Activated naive CD8-positive, alpha-beta T cell treated with anti-CD3 and anti-CD28 coated beads, Interleukin-2, amount 10 ng/mL, durations not matched to agents 7 days and 5 days (primary cell): ENCODE measurements at regions not wholly inside any gene's neighbourhood (a gene's known extent, or its start where the extent isn't known, plus 50 kb on each side); places are given as distances from the start of the nearest gene placed in this dataset.

Experiments used
- ATAC-seq: fragments of 150-1000 bp; cut with Tn5 transposase; one replicate; pipeline ENCODE4 v1.10.0; 2021; ENCODE audit warnings: low read depth, moderate library complexity
- POLR2A ChIA-PET: fragments of 350-600 bp; sonication (Branson Sonifier 250); formaldehyde crosslinking; loops from one replicate; lab custom pipeline; 2021; ENCODE audit warnings: antibody characterized with exemption; lab: Charles Lee
- DNase-seq: peaks from one replicate; pipeline ENCODE4 v3.0.0; 2021
- H3K27ac Mint-ChIP-seq: one replicate; pipeline ENCODE4 v1.8.0; 2022; ENCODE audit warnings: mild to moderate bottlenecking, mixed read lengths
- H3K27me3 Mint-ChIP-seq: one replicate; pipeline ENCODE4 v1.8.0; 2022; ENCODE audit warnings: mild to moderate bottlenecking, moderate library complexity, mixed read lengths
- H3K36me3 Mint-ChIP-seq: one replicate; pipeline ENCODE4 v1.8.0; 2021; ENCODE audit warnings: mild to moderate bottlenecking, mixed read lengths
- H3K4me1 Mint-ChIP-seq: one replicate; pipeline ENCODE4 v1.8.0; 2021; ENCODE audit warnings: mixed read lengths
- H3K4me3 Mint-ChIP-seq: one replicate; pipeline ENCODE4 v1.8.0; 2022; ENCODE audit warnings: mild to moderate bottlenecking, moderate library complexity, mixed read lengths
- H3K9me3 Mint-ChIP-seq: one replicate; pipeline ENCODE4 v1.8.0; 2021; ENCODE audit warnings: mixed read lengths

- peak; percentile 97 for ATAC-seq
- Mint-ChIP-seq H3K27me3 (peaks cover 15% of the 10 kb centered on the region), H3K4me3 (peak overlapping the region; percentile 26), H3K9me3 (no peaks in the 10 kb centered on the region), H3K27ac (no peak overlapping the region), H3K4me1 (peaks cover 4% of the 10 kb centered on the region), H3K36me3 (no peaks in the 10 kb centered on the region)
- POLR2A ChIA-PET, result interaction anchor here (0.9 kb wide), 1 partner anchor 622 kb away, joined by 3 read pairs; no protein-coding TSS in a partner anchor
- DNase-seq, result peak; percentile 83
Observed at GRCh38 chr10:44310762-44311562, 73.9 kb downstream of the CXCL12 start.

DNA sequence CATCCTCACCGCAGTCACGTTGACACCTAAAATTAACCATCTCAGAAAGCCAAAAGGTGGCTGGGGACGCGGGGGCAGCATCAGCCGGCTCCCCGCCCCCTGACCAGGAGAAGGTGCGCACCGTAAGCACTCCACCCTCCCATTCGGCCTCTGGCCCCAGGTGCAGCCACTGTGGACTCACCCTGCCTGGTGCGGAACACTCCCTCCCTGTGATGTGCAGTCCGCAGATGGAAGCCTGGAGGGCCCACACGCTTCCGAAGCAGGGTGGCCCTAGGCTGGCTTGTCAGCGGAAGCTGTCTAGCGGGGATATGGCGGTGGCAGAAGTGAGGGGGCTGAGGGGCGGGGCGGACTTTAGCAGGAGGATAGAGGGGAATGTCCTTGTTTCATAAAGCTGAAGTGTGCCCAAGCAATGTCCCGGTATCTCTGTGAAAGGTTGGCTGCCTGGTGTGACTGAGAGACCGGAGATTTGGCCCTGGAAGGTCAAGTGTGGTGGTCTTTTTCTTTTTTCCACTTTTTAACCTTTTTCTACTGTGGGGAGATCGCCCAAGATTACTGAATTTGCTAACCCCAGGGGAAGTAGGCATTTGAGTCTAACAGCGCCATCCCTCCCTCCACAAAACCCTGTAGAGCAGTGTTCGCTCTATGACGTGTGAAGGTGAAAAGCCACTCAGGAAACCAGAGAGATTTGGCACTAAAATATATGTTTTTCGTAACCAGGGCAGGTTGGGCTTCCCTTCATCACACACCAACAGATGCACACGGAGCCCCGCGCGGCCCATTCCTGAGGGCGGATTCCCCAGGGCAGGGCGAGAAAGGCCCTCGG lies 74.7 kb downstream of the CXCL12 start:
- no peaks in the 10 kb centered on the region for H3K9me3 Mint-ChIP-seq
- no peaks in the 10 kb centered on the region for H3K36me3 Mint-ChIP-seq
- peaks cover 15% of the 10 kb centered on the region for H3K27me3 Mint-ChIP-seq
- DNase-seq, result no peak
- H3K27ac Mint-ChIP-seq, result no peak overlapping the region
- peaks cover 4% of the 10 kb centered on the region for H3K4me1 Mint-ChIP-seq
- POLR2A ChIA-PET, result no interaction called here
- ATAC-seq, result no peak
- H3K4me3 Mint-ChIP-seq, result peak overlapping the region; percentile 26

- no peaks in the 10 kb centered on the region for H3K36me3 Mint-ChIP-seq
- H3K4me1 Mint-ChIP-seq, result peaks cover 4% of the 10 kb centered on the region
- H3K4me3 Mint-ChIP-seq, result no peak overlapping the region
- ATAC-seq (no peak), DNase-seq (no peak)
- no peak overlapping the region for H3K27ac Mint-ChIP-seq
- POLR2A ChIA-PET, result no interaction called here
- no peaks in the 10 kb centered on the region for H3K9me3 Mint-ChIP-seq
- H3K27me3 Mint-ChIP-seq, result peaks cover 15% of the 10 kb centered on the region
Observed at GRCh38 chr10:44309361-44309760, 75.5 kb downstream of the CXCL12 start.

GRCh38 chr10:44308935-44309334 lies 76.0 kb downstream of the CXCL12 start:
- peaks cover 15% of the 10 kb centered on the region for H3K27me3 Mint-ChIP-seq
- POLR2A ChIA-PET, result no interaction called here
- H3K36me3 Mint-ChIP-seq, result no peaks in the 10 kb centered on the region
- no peak overlapping the region for H3K27ac Mint-ChIP-seq
- H3K4me3 Mint-ChIP-seq, result no peak overlapping the region
- H3K4me1 Mint-ChIP-seq, result peaks cover 4% of the 10 kb centered on the region
- DNase-seq (no peak), ATAC-seq (no peak)
- peaks cover 1% of the 10 kb centered on the region for H3K9me3 Mint-ChIP-seq

DNA sequence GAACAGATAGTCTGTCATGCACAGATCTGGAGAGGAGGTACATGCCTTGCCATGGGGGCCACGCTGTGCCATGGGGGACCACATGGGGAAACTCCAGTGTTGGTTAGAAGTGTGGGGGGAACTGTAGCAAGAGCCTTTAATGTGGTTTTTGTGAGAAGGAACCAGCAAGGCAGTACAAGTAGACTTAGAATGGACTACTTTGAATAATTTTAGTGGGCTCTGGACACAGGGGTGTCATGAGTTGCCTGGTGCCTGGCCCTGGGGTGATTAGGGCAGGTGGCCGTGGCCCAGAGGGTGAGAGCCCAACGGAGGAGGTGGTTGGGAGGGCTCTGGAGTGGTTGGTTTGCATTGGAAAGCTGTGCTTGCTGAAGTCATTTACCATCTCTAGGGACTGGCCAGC lies 77.2 kb downstream of the CXCL12 start:
- H3K9me3 Mint-ChIP-seq, result peaks cover 1% of the 10 kb centered on the region
- H3K27me3 Mint-ChIP-seq, result peaks cover 15% of the 10 kb centered on the region
- ATAC-seq (no peak), DNase-seq (no peak)
- H3K4me3 Mint-ChIP-seq, result no peak overlapping the region
- H3K36me3 Mint-ChIP-seq, result no peaks in the 10 kb centered on the region
- POLR2A ChIA-PET, result no interaction called here
- H3K27ac Mint-ChIP-seq, result no peak overlapping the region
- peaks cover 4% of the 10 kb centered on the region for H3K4me1 Mint-ChIP-seq

GRCh38 chr10:44306762-44307161 lies 78.1 kb downstream of the CXCL12 start:
- POLR2A ChIA-PET, result no interaction called here
- Mint-ChIP-seq H3K36me3 (no peaks in the 10 kb centered on the region), H3K27me3 (peaks cover 15% of the 10 kb centered on the region), H3K9me3 (peaks cover 1% of the 10 kb centered on the region), H3K4me3 (no peak overlapping the region), H3K4me1 (peaks cover 4% of the 10 kb centered on the region), H3K27ac (no peak overlapping the region)
- no peak for ATAC-seq
- no peak for DNase-seq

- peaks cover 1% of the 10 kb centered on the region for H3K9me3 Mint-ChIP-seq
- peaks cover 3% of the 10 kb centered on the region for H3K4me1 Mint-ChIP-seq
- no peaks in the 10 kb centered on the region for H3K36me3 Mint-ChIP-seq
- no peak for ATAC-seq
- H3K27ac Mint-ChIP-seq, result no peak overlapping the region
- H3K4me3 Mint-ChIP-seq, result no peak overlapping the region
- H3K27me3 Mint-ChIP-seq, result peaks cover 9% of the 10 kb centered on the region
- POLR2A ChIA-PET, result no interaction called here
- DNase-seq, result no peak
Observed at GRCh38 chr10:44306147-44306710, 78.7 kb downstream of the CXCL12 start.

DNA sequence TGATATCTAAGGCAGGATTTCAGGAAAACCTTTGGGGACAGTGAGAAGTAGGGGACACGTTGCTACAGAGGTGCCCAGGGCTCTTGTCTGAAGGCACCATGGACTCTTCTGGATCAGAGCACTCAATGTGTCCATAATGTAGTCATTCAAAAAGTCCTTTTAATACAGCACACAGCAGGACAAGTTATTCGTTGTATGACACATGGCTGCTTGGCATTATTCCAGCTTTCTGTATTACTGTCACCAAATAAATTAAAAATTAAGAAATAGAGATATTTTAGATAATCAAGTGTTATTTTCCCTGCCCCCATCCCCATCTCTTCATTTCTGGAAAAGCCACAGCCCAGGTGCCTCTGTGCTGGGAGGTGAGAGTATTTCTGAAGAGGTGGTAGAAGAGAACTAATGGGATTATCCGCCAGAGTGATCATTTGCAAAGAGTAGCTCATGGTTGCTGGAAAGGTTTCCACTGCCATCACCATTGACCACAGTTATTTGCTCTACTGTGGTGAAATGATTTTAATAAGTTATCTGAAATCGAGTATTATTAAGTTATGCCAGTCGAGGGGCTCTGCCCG lies 83.0 kb downstream of the CXCL12 start:
- Mint-ChIP-seq H3K4me3 (no peak overlapping the region), H3K4me1 (no peaks in the 10 kb centered on the region), H3K9me3 (peaks cover 1% of the 10 kb centered on the region), H3K36me3 (no peaks in the 10 kb centered on the region), H3K27ac (no peak overlapping the region), H3K27me3 (peaks cover 2% of the 10 kb centered on the region)
- ATAC-seq, result no peak
- POLR2A ChIA-PET, result no interaction called here
- DNase-seq, result no peak

DNA sequence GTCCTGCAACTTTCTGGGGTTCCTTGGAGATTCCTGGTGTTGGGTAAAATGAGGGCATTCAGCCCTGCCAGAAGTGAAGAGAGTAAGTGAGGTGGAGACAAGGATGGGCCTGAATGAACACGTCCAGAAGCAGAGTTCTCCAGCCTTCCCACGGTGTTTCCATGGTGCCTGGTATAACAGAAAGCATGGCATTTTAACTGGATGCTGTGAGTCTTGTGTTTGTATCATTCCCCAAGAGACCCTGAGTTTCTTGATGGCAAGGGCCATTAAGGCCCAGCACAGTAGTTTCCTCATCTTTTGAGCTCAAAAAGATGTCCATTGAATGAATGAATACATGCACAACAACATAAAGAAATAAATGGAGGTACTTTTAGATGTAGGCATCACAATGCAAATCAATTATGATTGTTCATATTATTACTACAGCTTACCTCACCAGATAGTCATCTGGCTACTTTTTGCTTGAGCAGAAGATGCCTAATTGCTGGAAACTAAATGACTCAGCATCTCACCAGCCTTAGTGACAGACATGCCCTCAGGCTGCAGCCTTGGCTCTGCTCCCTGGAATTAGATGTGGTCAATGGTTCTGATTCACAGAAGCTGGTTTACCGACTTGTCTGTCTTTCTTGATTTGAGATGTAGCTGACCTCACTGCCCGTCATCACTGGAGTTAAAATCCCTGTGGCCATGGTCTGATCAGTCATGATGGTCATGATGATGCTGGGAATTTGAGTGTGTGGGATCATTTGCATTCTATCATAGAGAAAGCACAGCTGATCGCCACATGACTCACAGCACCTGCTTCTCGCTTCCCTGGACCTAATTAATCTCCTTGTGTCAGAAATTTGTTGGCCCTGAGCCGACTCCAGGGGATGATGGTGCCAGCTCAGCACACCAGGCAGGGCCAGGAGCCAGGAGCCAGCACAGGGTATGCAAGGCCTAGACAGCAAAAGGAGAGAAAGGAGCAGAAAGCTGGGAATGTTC lies 83.9 kb downstream of the CXCL12 start:
- Mint-ChIP-seq H3K27me3 (no peaks in the 10 kb centered on the region), H3K27ac (no peak overlapping the region), H3K9me3 (peaks cover 1% of the 10 kb centered on the region), H3K4me1 (no peaks in the 10 kb centered on the region), H3K36me3 (no peaks in the 10 kb centered on the region), H3K4me3 (no peak overlapping the region)
- DNase-seq, result no peak
- ATAC-seq, result no peak
- POLR2A ChIA-PET, result no interaction called here

GRCh38 chr10:44298713-44299112 lies 86.2 kb downstream of the CXCL12 start:
- no peaks in the 10 kb centered on the region for H3K4me1 Mint-ChIP-seq
- no peak overlapping the region for H3K27ac Mint-ChIP-seq
- no peaks in the 10 kb centered on the region for H3K27me3 Mint-ChIP-seq

GRCh38 chr10:44297963-44298362 lies 86.9 kb downstream of the CXCL12 start:
- no peak overlapping the region for H3K4me3 Mint-ChIP-seq
- DNase-seq (no peak), ATAC-seq (no peak)
- no peaks in the 10 kb centered on the region for H3K36me3 Mint-ChIP-seq
- no peak overlapping the region for H3K27ac Mint-ChIP-seq
- H3K27me3 Mint-ChIP-seq, result peaks cover 3% of the 10 kb centered on the region
- H3K9me3 Mint-ChIP-seq, result no peaks in the 10 kb centered on the region
- POLR2A ChIA-PET, result no interaction called here
- no peaks in the 10 kb centered on the region for H3K4me1 Mint-ChIP-seq

More at GRCh38 chr10:44298713-44299112, 86.2 kb downstream of the CXCL12 start:
- ATAC-seq, result no peak
- H3K36me3 Mint-ChIP-seq, result no peaks in the 10 kb centered on the region
- H3K4me3 Mint-ChIP-seq, result no peak overlapping the region
- POLR2A ChIA-PET, result no interaction called here
- no peak for DNase-seq
- no peaks in the 10 kb centered on the region for H3K9me3 Mint-ChIP-seq

- H3K4me3 Mint-ChIP-seq, result no peak overlapping the region
- DNase-seq (no peak), ATAC-seq (no peak)
- H3K4me1 Mint-ChIP-seq, result no peaks in the 10 kb centered on the region
- H3K36me3 Mint-ChIP-seq, result no peaks in the 10 kb centered on the region
- peaks cover 19% of the 10 kb centered on the region for H3K27me3 Mint-ChIP-seq
- H3K9me3 Mint-ChIP-seq, result no peaks in the 10 kb centered on the region
- POLR2A ChIA-PET, result no interaction called here
- H3K27ac Mint-ChIP-seq, result no peak overlapping the region
Observed at GRCh38 chr10:44295644-44296241, 89.2 kb downstream of the CXCL12 start.
